ENCODE measurements at regions not wholly inside any gene's neighbourhood (a gene's known extent, or its start where the extent isn't known, plus 50 kb on each side); places are given as distances from the start of the nearest gene placed in this dataset.

- TF ChIP-seq ARID4A (CRISPR knock-in tag; IDR thresholded peaks at IDR 0.05; ENCODE audit: borderline replicate concordance) = no peak
- TF ChIP-seq POLR2AphosphoS5 (IDR thresholded peaks at IDR 0.05; ENCODE audit: low read depth, low read length) = no peak
- TF ChIP-seq, protein P1, sequence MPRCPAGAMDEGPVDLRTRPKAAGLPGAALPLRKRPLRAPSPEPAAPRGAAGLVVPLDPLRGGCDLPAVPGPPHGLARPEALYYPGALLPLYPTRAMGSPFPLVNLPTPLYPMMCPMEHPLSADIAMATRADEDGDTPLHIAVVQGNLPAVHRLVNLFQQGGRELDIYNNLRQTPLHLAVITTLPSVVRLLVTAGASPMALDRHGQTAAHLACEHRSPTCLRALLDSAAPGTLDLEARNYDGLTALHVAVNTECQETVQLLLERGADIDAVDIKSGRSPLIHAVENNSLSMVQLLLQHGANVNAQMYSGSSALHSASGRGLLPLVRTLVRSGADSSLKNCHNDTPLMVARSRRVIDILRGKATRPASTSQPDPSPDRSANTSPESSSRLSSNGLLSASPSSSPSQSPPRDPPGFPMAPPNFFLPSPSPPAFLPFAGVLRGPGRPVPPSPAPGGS (CRISPR knock-in tag; IDR thresholded peaks at IDR 0.05) = no peak
- TF ChIP-seq, protein P2, sequence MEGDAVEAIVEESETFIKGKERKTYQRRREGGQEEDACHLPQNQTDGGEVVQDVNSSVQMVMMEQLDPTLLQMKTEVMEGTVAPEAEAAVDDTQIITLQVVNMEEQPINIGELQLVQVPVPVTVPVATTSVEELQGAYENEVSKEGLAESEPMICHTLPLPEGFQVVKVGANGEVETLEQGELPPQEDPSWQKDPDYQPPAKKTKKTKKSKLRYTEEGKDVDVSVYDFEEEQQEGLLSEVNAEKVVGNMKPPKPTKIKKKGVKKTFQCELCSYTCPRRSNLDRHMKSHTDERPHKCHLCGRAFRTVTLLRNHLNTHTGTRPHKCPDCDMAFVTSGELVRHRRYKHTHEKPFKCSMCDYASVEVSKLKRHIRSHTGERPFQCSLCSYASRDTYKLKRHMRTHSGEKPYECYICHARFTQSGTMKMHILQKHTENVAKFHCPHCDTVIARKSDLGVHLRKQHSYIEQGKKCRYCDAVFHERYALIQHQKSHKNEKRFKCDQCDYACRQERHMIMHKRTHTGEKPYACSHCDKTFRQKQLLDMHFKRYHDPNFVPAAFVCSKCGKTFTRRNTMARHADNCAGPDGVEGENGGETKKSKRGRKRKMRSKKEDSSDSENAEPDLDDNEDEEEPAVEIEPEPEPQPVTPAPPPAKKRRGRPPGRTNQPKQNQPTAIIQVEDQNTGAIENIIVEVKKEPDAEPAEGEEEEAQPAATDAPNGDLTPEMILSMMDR (CRISPR knock-in tag; IDR thresholded peaks at IDR 0.05) = no peak
Measured at GRCh38 chr6:105881608-105882007, 204.5 kb upstream of the PRDM1 start.
